IPS-18a (cell line): ENCODE measurements at regions not wholly inside any gene's neighbourhood (a gene's known extent, or its start where the extent isn't known, plus 50 kb on each side); places are given as distances from the start of the nearest gene placed in this dataset.

Experiments
- H3K27ac ChIP-seq: one replicate; pipeline ENCODE4 v1.5.1; 2013; ENCODE audit warnings: low read length
- H3K27me3 ChIP-seq: one replicate; pipeline ENCODE4 v1.6.1; 2013; ENCODE audit warnings: mild to moderate bottlenecking, low read length; ENCODE audit not compliant: control insufficient read depth, insufficient read depth
- H3K36me3 ChIP-seq: one replicate; pipeline ENCODE4 v1.6.1; 2013; ENCODE audit warnings: low read depth, low read length; ENCODE audit not compliant: control insufficient read depth
- H3K4me1 ChIP-seq: one replicate; pipeline ENCODE4 v1.6.1; 2013; ENCODE audit warnings: low read depth, low read length; ENCODE audit not compliant: control insufficient read depth
- H3K4me3 ChIP-seq: one replicate; pipeline ENCODE4 v1.5.1; 2013; ENCODE audit warnings: low read length
- H3K9ac ChIP-seq: one replicate; pipeline ENCODE4 v1.6.1; 2013; ENCODE audit warnings: mild to moderate bottlenecking, low read length, moderate library complexity
- H3K9me3 ChIP-seq: one replicate; pipeline ENCODE4 v1.6.1; 2013; ENCODE audit warnings: low read depth, low read length; ENCODE audit not compliant: control insufficient read depth

DNA sequence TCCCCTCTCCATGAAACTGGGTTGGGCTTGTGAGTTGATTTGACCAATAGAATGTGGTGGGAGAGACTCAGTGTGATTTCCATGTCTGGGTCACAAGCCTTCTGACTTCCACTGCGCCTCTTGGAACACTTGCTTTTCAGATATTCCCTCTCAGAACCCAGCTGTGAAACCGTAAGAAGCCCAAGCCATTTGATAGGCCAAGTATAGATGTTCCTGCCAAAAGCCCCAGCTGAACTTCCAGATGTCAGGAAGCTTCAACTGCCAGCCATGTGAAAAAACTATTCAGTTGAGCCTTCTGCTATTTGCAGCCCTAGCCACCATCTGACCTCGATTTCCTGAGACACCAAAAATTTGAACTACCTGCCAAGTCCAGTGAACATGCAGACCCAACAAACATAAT lies 387.8 kb upstream of the GJE1 start:
- Histone ChIP-seq H3K27me3 (no peaks in the 10 kb centered on the region), H3K9ac (no peak overlapping the region), H3K4me3 (no peak overlapping the region), H3K36me3 (no peaks in the 10 kb centered on the region), H3K27ac (no peak overlapping the region), H3K4me1 (no peaks in the 10 kb centered on the region), H3K9me3 (no peaks in the 10 kb centered on the region)

DNA sequence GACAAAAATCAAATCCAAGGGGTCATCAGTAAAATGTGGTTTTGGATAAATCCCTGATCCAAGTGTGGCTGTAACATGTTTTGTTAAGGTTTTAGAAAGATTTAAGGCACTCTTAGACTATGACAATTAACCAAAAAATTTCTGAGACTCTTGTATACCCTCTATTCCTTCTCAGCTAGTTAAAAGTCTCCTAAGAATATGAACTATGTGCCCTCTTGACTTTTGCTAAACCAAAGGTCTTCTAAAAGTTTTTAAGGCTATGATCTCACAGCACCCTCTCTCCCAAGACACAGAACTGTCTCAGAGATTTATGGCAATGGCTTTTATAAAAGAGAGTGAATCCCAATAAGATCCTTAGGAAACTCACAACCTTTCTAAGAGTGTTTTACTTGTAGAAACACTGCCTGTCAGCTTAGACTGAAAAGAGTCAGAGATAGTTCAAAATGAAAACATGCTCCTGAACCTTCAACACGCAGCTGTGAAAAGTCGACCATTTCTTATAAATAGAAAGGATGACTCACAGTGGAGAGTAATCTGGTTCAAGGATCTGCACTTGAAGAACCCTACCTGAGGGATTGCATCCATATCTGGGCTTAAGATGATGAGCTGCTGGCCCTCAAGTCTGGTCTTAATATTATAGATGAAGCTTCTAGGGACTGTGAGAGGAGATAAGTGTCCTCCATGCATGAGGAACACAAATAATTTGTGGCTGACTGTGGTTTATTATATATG lies 388.4 kb upstream of the GJE1 start:
- H3K27ac ChIP-seq = no peak overlapping the region
- H3K27me3 ChIP-seq = no peaks in the 10 kb centered on the region
- no peaks in the 10 kb centered on the region for H3K4me1 ChIP-seq
- no peak overlapping the region for H3K4me3 ChIP-seq
- H3K9me3 ChIP-seq = no peaks in the 10 kb centered on the region
- no peaks in the 10 kb centered on the region for H3K36me3 ChIP-seq
- no peak overlapping the region for H3K9ac ChIP-seq

DNA sequence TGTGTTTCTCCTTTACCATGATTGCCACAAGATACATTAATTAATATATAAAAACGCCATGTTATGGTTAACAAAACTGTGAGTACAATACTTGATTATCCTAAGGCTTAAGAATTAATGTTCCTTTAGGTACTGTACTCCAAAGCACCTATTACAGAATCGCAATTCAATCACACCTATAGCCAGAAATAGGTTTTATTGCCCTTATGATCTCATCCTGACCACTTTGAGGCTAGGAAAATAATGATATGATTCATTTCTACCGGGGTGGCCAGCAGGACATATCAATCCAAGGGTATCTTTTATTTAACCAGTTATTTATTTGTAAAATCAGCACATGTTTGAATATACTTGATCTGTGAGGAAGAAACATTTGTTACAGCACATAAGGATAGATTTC lies 396.6 kb upstream of the GJE1 start:
- H3K36me3 ChIP-seq = no peaks in the 10 kb centered on the region
- H3K27me3 ChIP-seq = no peaks in the 10 kb centered on the region
- H3K27ac ChIP-seq = no peak overlapping the region
- no peaks in the 10 kb centered on the region for H3K9me3 ChIP-seq
- no peaks in the 10 kb centered on the region for H3K4me1 ChIP-seq
- H3K9ac ChIP-seq = no peak overlapping the region
- no peak overlapping the region for H3K4me3 ChIP-seq

DNA sequence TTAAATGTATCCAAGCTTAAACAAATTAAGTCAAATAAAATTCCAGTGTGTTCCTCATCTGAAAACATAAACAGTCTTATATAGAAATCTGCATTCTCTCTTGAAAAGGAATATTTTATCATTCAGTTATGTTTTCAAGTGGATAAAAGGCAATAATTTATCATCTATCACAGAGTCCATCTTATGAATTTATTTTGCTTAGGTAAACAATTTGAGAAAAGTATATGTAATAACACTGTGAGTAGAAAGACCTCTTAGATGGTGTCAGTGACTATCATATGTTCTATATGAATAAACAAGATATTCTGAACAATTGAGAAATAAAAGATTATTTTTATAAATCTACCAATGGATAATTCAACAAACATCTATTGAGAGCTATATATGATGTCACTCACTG lies 397.6 kb upstream of the GJE1 start:
- Histone ChIP-seq H3K4me3 (no peak overlapping the region), H3K36me3 (no peaks in the 10 kb centered on the region), H3K27me3 (no peaks in the 10 kb centered on the region), H3K9me3 (no peaks in the 10 kb centered on the region), H3K4me1 (no peaks in the 10 kb centered on the region), H3K9ac (no peak overlapping the region), H3K27ac (no peak overlapping the region)

DNA sequence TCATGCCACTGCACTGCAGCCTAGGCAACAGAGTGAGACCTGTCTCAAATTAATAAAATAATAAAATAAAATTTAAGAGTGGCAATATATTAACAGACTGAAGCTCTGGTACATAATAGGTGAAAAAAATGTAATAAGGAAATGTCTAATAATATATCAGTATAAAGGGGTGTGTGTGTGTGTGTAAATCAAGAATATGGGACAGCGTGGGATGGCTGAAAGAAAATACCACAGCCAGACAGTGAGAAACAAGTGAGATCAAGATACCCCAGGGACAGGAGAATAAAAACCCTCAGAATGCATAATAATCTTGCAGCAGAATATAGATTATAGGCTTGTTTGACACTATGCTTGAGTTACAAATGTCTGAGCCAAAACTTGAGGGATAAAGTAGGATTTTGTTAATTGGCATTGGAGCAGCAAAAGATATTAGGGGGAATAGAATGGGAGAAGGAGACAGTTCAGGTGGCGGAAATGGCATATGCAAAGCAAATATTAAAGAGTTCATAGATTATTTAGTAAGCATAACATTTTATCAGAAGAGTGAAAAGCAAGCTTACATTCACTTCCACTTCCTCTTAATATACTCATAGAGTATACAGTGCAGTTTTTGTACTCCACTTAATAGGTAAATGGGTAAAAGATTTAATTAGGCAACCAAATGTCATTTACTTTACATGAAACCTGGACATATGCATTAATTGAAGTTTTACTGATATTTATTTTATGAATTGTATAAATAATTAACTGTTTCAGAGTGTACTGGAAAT lies 398.5 kb upstream of the GJE1 start:
- Histone ChIP-seq H3K9me3 (no peaks in the 10 kb centered on the region), H3K27ac (no peak overlapping the region), H3K36me3 (no peaks in the 10 kb centered on the region), H3K27me3 (no peaks in the 10 kb centered on the region), H3K4me3 (no peak overlapping the region), H3K4me1 (no peaks in the 10 kb centered on the region), H3K9ac (no peak overlapping the region)

DNA sequence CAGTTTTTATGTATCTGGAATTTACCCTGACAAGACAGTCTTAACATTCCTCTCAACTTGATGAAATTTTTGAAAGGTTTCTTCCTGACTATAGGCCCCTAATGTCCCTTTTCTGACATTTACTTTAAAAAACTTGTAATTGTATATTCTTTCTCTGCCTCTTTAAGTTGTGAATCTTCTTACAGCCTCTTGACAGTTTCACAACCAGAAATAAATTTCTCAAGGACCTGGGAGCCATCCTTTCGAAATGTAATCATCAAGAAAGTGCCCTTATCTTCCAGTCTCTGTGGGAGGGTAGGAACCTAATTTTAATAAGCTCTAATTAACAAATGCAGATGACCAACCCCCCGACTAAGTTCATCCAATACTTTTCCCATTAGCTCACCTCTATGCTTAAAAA lies 403.6 kb upstream of the GJE1 start:
- Histone ChIP-seq H3K4me1 (peaks cover 3% of the 10 kb centered on the region), H3K4me3 (no peak overlapping the region), H3K9me3 (no peaks in the 10 kb centered on the region), H3K27ac (no peak overlapping the region), H3K9ac (no peak overlapping the region), H3K27me3 (no peaks in the 10 kb centered on the region), H3K36me3 (no peaks in the 10 kb centered on the region)

DNA sequence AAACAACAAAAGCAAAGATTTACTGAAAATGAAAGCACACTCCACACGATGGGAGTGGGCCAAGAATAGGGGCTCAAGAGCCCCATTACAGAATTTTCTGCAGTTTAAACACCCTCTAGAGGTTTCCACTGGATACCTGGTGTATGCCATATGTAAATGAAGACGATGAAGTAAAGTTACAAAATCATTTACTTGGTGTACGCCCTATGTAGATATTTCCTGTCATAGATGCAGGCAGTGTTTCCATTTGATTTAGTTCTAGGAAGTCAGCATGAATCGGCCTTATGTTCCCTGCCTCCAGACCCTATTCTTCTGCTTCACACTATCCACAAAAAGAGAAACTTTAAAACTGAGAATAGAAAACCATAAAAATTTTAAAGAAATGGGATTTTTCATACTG lies 404.4 kb upstream of the GJE1 start:
- H3K27me3 ChIP-seq = no peaks in the 10 kb centered on the region
- no peaks in the 10 kb centered on the region for H3K36me3 ChIP-seq
- H3K27ac ChIP-seq = no peak overlapping the region
- no peaks in the 10 kb centered on the region for H3K9me3 ChIP-seq
- H3K4me1 ChIP-seq = peaks cover 3% of the 10 kb centered on the region
- H3K4me3 ChIP-seq = no peak overlapping the region
- no peak overlapping the region for H3K9ac ChIP-seq

DNA sequence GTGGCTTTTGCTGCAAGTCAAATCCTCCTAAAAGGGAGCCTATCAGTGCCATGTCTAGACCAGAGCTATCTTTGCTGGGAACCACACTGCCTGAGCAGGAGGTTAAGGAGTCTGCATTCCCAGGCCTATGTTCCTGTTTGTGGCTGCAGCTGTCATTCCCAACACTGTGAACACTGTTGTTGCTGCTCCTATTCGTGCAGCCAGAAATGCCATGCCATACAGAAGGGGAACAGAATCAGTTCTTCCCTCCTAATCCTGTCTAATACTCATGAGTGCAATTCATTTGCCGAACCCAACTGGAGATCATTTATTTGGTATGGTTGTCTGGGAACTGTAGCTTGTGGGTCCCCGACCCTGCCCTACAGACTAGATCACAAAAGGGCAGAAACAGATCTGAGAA lies 406.5 kb upstream of the GJE1 start:
- H3K27ac ChIP-seq = no peak overlapping the region
- H3K4me3 ChIP-seq = no peak overlapping the region
- peaks cover 3% of the 10 kb centered on the region for H3K4me1 ChIP-seq
- no peaks in the 10 kb centered on the region for H3K27me3 ChIP-seq
- no peaks in the 10 kb centered on the region for H3K9me3 ChIP-seq
- no peaks in the 10 kb centered on the region for H3K36me3 ChIP-seq
- no peak overlapping the region for H3K9ac ChIP-seq

DNA sequence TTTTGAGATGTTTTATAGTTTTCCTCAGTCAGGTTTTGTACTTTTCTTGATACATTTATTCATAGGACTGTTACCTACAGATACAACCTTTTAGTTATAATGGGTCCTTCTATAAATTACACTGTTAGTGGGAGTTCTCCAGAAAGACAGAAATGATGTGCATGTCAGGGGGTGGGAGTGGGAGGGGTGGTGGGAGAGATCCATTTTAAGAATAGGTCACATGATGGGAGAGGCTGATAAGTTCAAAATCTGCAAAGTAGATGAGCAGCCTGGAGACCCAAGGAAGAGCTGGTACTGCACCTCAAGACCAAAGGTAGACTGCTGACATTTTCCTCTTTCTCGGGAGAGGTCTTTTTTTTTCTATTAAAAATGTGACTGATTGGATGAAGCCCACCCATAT lies 408.0 kb upstream of the GJE1 start:
- no peak overlapping the region for H3K4me3 ChIP-seq
- H3K4me1 ChIP-seq = peaks cover 3% of the 10 kb centered on the region
- H3K27ac ChIP-seq = no peak overlapping the region
- no peaks in the 10 kb centered on the region for H3K9me3 ChIP-seq
- H3K36me3 ChIP-seq = no peaks in the 10 kb centered on the region
- no peak overlapping the region for H3K9ac ChIP-seq
- H3K27me3 ChIP-seq = no peaks in the 10 kb centered on the region

DNA sequence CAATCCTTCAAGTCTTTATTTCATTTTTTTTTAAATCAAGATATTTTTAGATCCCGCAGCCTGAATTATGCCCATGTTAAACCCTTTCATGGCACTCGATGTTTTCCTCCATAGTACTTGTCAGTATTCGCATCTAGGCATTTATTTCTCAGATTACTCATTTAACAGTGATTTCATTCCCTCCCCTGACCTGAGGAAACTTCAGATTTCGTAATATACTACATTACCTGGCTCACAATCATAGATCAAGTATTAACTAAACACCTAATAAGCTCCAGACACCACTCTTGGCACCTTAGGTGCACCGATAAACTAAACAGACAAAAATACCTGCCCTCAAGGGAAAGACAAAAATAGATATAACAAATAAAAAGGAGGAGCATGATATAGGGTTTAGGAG lies 413.2 kb upstream of the GJE1 start:
- H3K4me3 ChIP-seq = no peak overlapping the region
- no peaks in the 10 kb centered on the region for H3K27me3 ChIP-seq
- no peaks in the 10 kb centered on the region for H3K36me3 ChIP-seq
- H3K9me3 ChIP-seq = no peaks in the 10 kb centered on the region
- no peaks in the 10 kb centered on the region for H3K4me1 ChIP-seq
- no peak overlapping the region for H3K9ac ChIP-seq
- no peak overlapping the region for H3K27ac ChIP-seq

DNA sequence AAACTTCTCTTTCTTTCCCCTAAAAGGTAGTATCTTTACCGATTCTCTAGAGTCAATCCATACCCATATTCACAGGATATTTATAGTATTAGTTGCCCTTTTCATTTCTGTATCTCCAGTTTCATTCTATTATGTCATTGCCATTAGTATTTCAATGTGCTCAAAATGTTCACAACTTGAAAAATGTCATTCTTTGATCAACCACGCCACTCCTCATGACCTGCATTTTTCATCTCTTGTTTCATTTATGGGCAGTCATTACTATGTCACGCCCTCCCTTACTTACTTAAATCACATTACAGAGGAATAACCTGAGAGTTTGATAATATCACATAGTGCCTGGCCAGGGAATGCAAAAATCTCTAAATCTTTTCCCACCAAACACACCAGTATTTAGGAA lies 427.3 kb upstream of the GJE1 start:
- Histone ChIP-seq H3K4me1 (no peaks in the 10 kb centered on the region), H3K9me3 (no peaks in the 10 kb centered on the region), H3K36me3 (no peaks in the 10 kb centered on the region), H3K27me3 (no peaks in the 10 kb centered on the region), H3K27ac (no peak overlapping the region), H3K9ac (no peak overlapping the region), H3K4me3 (no peak overlapping the region)

DNA sequence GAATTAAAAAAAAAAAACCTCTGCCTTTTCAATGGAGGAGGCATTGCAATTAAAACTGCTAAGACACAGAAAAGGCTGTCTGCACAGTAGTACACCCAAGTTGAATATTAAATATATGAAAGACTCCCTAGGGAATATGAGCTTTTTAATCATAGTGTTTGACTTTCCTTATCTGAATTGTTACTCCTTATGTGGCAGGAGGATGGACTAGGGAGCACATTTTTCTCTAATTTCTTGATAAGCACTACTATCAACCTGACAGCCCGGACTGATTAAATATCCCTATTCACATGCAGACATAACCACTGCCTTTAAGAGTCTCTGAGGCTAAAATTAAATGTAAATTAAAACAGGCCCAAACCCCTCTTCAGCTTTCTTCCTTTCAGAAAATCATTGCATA lies 428.6 kb upstream of the GJE1 start:
- H3K9ac ChIP-seq = no peak overlapping the region
- H3K27me3 ChIP-seq = no peaks in the 10 kb centered on the region
- H3K27ac ChIP-seq = no peak overlapping the region
- no peaks in the 10 kb centered on the region for H3K9me3 ChIP-seq
- H3K4me1 ChIP-seq = no peaks in the 10 kb centered on the region
- H3K36me3 ChIP-seq = no peaks in the 10 kb centered on the region
- H3K4me3 ChIP-seq = no peak overlapping the region
